Stimulated activated CD4-positive, alpha-beta T cell treated with anti-CD3 and anti-CD28 coated beads, Interleukin-1b, Interleukin-23, amount 100 ng/mL, for 24 hours (primary cell): ENCODE measurements at regions not wholly inside any gene's neighbourhood (a gene's known extent, or its start where the extent isn't known, plus 50 kb on each side); places are given as distances from the start of the nearest gene placed in this dataset.
"Not testable (repeated sequence)": the region's sequence is repeated elsewhere in the genome, so short reads cannot be mapped to it uniquely, and the experiment has no call there.

Source experiments
- DNase-seq, 4 experiments: peaks; one replicate each; pipeline ENCODE4 v3.0.0-alpha.2; 2020; ENCODE audit warnings: low read depth in 4 of 4, low spot score in 1 of 4

DNA sequence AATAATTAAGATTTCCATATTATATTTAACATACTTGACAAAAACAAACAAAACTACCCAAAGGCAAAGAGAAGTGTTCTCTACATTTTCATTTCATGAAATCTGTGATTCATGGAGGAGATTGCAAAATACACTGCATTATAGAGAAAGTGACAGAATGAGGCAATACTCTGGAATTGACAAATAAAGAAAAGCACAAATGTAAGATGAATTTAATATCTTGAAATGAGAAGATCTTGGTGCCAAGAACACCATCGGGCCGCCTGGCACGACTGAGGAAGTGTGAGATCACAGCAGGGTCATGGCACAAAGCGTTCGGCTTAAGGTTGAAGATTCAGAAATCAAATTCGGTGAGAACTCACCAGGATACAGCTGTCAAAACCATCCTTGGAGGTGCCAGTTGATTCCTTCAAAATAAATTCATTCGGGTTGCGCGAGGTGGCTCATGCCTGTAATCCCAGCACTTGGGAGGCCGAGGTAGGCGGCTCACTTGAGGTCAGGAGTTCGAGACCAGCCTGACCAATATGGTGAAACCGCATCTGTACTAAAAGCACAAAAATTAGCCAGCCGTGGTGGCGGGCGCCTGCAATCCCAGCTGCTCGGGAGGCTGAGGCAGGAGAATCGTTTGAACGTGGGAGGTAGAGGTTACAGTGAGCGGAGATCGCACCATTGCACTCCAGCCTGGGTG, 174.0 kb upstream of the PFKP start:
- DNase-seq: no peak

DNA sequence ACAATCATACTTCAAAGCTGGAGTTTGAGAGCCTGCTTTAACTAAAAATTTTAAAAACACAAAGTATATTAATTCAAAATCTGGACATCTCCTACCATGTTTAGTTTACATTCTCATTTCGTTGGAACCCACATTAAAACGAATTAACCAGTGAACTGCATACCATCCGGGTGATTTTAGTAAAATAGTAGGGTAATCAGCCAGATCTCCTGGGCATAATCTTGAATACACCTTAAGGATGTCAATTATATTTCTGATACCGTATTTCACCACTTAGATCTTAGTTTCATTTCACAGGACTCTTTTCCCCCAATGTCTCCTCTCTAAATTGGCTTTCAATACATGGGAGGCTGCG, 175.6 kb upstream of the PFKP start:
- DNase-seq: no peak

DNA sequence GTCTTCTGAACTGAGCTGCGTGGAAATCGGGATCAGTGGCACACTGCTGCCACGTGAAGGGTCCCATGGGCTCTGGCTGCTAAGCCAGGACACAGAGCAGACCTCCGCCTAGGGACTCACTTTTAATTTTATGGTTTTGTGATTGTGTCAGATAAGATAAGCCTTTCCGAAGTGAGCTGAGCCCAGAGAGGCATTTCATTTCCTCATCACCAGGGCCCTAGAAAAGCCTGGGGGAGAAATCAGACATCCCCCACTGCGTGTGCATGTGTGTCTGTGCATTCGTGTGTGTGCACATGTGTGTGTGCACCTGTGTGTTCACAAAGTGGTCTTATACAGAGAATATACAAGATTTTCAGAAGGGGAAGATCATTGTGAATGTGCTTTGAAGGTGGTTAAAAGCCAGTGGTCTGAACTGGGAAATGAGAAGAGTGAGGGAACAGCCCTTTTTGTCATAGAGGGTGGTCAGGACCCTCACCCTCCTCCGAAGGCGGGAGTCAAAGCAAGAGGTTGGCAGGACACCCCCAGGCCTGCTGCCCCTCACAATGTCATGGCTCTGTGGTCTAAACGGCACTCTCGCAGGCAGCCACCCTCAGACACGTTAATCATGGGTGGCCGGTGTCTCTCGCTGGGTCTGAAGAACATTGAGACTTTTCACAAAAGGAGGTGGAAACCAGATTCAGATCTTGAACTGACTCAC, 176.1 kb upstream of the PFKP start:
- no peak for DNase-seq

GRCh38 chr10:2890093-2890492, 177.3 kb upstream of the PFKP start:
- DNase-seq: no peak

DNA sequence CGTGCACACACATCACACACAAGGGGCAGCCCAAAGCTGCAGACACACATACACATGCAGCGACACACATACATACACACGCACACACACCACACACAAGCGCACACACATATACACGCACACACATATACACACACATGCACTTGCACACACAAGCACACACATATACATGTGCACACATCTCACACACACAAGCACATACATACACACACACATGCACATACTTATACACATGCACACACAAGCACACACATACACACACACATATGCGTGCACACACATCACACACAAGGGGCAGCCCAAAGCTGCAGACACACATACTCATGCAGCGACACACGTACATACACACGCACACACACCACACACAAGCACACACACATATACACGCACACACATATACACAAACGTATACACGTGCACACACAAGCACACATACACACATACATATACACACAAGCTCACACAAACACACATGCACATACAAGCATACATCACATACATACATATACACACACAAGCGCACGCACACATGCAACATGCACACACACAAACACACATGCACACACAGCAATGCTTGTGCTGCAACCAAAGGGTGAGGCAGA, 178.8 kb upstream of the PFKP start:
- no peak for DNase-seq

- DNase-seq: no peak
These were observed 179.8 kb upstream of the PFKP start for GRCh38 chr10:2887391-2888070.

- no peak for DNase-seq
These were observed 180.7 kb upstream of the PFKP start for GRCh38 chr10:2886662-2887061.

GRCh38 chr10:2885288-2886278, 181.8 kb upstream of the PFKP start:
- no peak for DNase-seq

DNA sequence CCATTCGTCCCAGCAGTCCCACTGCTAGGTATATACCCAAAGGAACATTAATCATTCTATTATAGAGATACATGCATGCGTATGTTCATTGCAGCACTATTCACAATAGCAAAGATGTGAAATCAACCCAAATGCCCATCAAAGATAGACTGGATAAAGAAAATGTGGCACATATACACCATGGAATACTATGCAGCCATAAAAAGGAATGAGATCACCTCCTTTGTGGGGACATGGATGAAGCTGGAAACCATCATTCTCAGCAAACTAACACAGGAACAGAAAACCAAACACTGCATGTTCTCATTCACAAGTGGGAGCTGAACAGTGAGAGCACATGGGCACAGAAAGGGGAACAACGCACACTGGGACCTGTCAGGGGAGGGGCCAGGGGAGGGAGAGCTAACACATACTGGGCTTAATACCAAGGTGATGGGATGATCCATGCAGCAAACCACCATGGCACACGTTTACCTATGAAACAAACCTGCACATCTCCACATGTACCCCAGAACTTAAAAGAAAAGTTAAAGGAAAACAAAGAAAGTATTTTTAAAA, 183.3 kb upstream of the PFKP start:
- not testable (repeated sequence) for DNase-seq

GRCh38 chr10:2883238-2883637, 184.1 kb upstream of the PFKP start:
- no peak for DNase-seq

DNA sequence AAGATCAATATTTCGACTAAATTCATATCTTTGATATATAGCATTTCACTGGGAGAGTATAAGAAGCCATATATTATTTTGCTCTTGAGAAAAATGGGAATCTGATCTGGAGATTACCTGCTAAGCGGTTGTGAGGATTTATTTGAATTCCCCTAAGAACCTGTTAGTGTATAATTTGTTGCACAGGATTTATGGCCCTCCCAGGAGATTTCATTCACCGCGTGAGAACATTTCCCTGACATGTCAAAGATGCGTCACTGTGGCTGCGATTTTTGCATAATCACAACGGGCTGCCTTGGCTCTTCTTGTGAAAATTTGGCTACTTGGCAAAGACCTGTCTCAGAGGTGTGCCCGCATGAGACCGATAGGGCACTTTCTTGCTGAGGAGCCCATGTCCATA, 184.7 kb upstream of the PFKP start:
- DNase-seq: no peak

- DNase-seq: no peak
These were observed 185.4 kb upstream of the PFKP start for GRCh38 chr10:2881720-2882620.

- DNase-seq: not testable (repeated sequence)
These were observed 187.3 kb upstream of the PFKP start for GRCh38 chr10:2880050-2880449.

GRCh38 chr10:2878818-2879217, 188.5 kb upstream of the PFKP start:
- no peak for DNase-seq

- DNase-seq: no peak
These were observed 191.3 kb upstream of the PFKP start for GRCh38 chr10:2876032-2876431.

GRCh38 chr10:2874963-2875362, 192.4 kb upstream of the PFKP start:
- no peak for DNase-seq

DNA sequence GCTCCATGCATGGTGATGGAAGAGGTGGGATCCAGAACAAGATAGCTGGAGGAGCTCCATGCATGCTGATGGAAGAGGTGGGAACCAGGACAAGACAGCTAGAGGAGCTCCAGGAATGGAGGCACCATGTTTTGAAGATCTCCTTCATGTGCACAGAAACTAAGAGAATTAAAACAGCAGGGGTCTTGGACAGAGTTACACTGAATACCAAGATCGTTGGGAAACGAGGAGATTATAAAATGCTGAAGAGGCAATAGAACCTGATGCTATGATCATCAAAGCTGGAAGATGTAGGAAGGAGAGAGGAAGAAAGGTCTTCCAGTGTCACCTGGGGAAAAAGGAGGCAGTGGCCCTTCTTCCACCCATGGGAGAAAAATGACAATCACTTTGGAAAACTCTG, 193.6 kb upstream of the PFKP start:
- no peak for DNase-seq

- DNase-seq: no peak
These were observed 195.6 kb upstream of the PFKP start for GRCh38 chr10:2871673-2872219.

GRCh38 chr10:2870654-2871053, 196.7 kb upstream of the PFKP start:
- DNase-seq: no peak
